ENCODE measurements at regions not wholly inside any gene's neighbourhood (a gene's known extent, or its start where the extent isn't known, plus 50 kb on each side); places are given as distances from the start of the nearest gene placed in this dataset.

GRCh38 chr6:86251106-86251505, 608.4 kb upstream of the SYNCRIP start:
- no peak overlapping the region for H3K27ac ChIP-seq (ENCODE audit: low read length)
- no peak overlapping the region for H3K4me3 Mint-ChIP-seq

GRCh38 chr6:86217906-86218305, 575.2 kb upstream of the SYNCRIP start:
- Mint-ChIP-seq H3K4me3 (no peak overlapping the region), H3K9me3 (peaks cover 0 to 6% (median 4%) of the 10 kb centered on the region in 3 donors), H3K27ac (no peak overlapping the region), H3K36me3 (no peaks in the 10 kb centered on the region), H3K4me1 (no peaks in the 10 kb centered on the region), H3K27me3 (no peaks in the 10 kb centered on the region)
- no CpG with 5 or more reads among the region's 2 CpGs for whole genome bisulfite sequencing (ENCODE audit: insufficient coverage)
- H3K27ac ChIP-seq (ENCODE audit: low read length): no peak overlapping the region
- ATAC-seq (replicated peaks in 1 of 4): no peak
- no peak for DNase-seq
- CTCF ChIA-PET: no interaction called here
- H3K27me3 ChIP-seq (replicated peaks in 1 of 2; ENCODE audit: control insufficient read depth in 2 of 2, extremely low read depth in 1 of 2, insufficient read depth in 2 of 2, low read length in 1 of 2): no peaks in the 10 kb centered on the region
- H3K4me1 ChIP-seq (ENCODE audit: control insufficient read depth in 1 of 2, extremely low read depth in 1 of 2, insufficient read depth in 2 of 2, low read length in 2 of 2): no peaks in the 10 kb centered on the region
- no peaks in the 10 kb centered on the region for H3K36me3 ChIP-seq (ENCODE audit: control insufficient read depth in 2 of 2, extremely low read depth in 1 of 2, insufficient read depth in 1 of 2, low read length in 1 of 2)
- H3K4me3 ChIP-seq (ENCODE audit: control insufficient read depth in 1 of 2, extremely low read depth in 1 of 2, low read length in 1 of 2): no peak overlapping the region
- POLR2A ChIA-PET: no interaction called here
- no peaks in the 10 kb centered on the region for H3K9me3 ChIP-seq

More at GRCh38 chr6:86251106-86251505, 608.4 kb upstream of the SYNCRIP start:
- ChIA-PET POLR2A (no interaction called here), CTCF (no interaction called here)
- no peaks in the 10 kb centered on the region for H3K27me3 Mint-ChIP-seq
- no peaks in the 10 kb centered on the region for H3K4me1 Mint-ChIP-seq
- ATAC-seq (replicated peaks in 1 of 4) (no peak), DNase-seq (no peak)
- H3K27ac Mint-ChIP-seq: no peak overlapping the region
- Histone ChIP-seq H3K27me3 (replicated peaks in 1 of 2; ENCODE audit: control insufficient read depth in 2 of 2, extremely low read depth in 1 of 2, insufficient read depth in 2 of 2, low read length in 1 of 2) (no peaks in the 10 kb centered on the region), H3K36me3 (ENCODE audit: control insufficient read depth in 2 of 2, extremely low read depth in 1 of 2, insufficient read depth in 1 of 2, low read length in 1 of 2) (no peaks in the 10 kb centered on the region), H3K9me3 (peaks cover 5% of the 10 kb centered on the region), H3K4me3 (ENCODE audit: control insufficient read depth in 1 of 2, extremely low read depth in 1 of 2, low read length in 1 of 2) (no peak overlapping the region), H3K4me1 (ENCODE audit: control insufficient read depth in 1 of 2, extremely low read depth in 1 of 2, insufficient read depth in 2 of 2, low read length in 2 of 2) (no peaks in the 10 kb centered on the region)
- WGBS (ENCODE audit: insufficient coverage): no CpG with 5 or more reads among the region's 1 CpG
- no peaks in the 10 kb centered on the region for H3K36me3 Mint-ChIP-seq
- peaks cover 12 to 19% (median 13%) of the 10 kb centered on the region in 3 donors for H3K9me3 Mint-ChIP-seq

DNA sequence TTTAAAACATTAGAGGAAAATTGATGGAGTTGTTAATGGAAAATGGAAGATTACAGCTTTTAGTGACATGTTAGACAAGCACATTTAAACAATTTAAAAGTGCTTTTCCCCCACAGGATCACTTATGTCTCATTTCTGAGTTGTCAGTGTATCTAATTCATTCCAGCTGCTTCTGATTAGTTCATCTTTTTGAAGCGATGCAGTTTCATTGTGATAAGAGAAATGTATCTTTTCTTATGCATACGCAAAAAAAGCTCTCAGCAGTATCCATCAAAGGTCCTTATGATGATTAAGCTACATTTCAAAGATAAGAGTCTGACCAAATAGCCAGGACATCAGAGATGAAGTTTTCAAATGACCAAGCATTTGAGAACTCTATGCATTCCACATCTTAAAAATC, 572.6 kb upstream of the SYNCRIP start:
- no peak for ATAC-seq (replicated peaks in 1 of 4)

DNA sequence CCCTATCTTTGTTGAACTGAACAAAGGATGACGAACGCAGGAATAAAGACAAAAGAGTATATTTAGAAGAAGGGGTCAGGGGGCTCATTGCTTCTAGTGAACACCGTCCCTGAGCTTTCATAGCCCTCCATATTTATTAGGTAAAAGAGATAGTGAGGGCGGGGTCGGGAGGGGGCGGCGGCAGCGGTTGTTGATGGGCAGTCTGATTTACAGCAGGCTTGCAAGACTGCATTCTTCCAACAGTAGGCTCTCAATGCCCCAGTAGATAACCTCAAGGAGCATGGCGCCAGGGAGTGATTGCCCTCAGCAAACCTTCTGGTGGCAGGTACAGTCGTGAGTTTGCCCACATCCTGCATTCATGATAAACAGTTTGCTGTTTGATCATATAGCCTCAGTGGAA, 563.3 kb upstream of the SYNCRIP start:
- H3K9me3 Mint-ChIP-seq: peaks cover 7 to 20% (median 18%) of the 10 kb centered on the region in 3 donors
- POLR2A ChIA-PET: no interaction called here
- H3K36me3 Mint-ChIP-seq: no peaks in the 10 kb centered on the region

More for the DNA sequence above, 572.6 kb upstream of the SYNCRIP start:
- 100% methylated on average over 1 of the region's 2 CpGs for WGBS (ENCODE audit: insufficient coverage)
- H3K4me1 Mint-ChIP-seq: no peaks in the 10 kb centered on the region
- H3K9me3 ChIP-seq: no peaks in the 10 kb centered on the region
- H3K9me3 Mint-ChIP-seq: peaks cover 0 to 4% (median 0%) of the 10 kb centered on the region in 3 donors
- H3K27ac Mint-ChIP-seq: no peak overlapping the region
- POLR2A ChIA-PET: no interaction called here
- H3K4me1 ChIP-seq (ENCODE audit: control insufficient read depth in 1 of 2, extremely low read depth in 1 of 2, insufficient read depth in 2 of 2, low read length in 2 of 2): no peaks in the 10 kb centered on the region
- no peaks in the 10 kb centered on the region for H3K36me3 ChIP-seq (ENCODE audit: control insufficient read depth in 2 of 2, extremely low read depth in 1 of 2, insufficient read depth in 1 of 2, low read length in 1 of 2)
- no peak for DNase-seq
- CTCF ChIA-PET: no interaction called here
- no peaks in the 10 kb centered on the region for H3K27me3 Mint-ChIP-seq
- no peaks in the 10 kb centered on the region for H3K36me3 Mint-ChIP-seq
- H3K4me3 ChIP-seq (ENCODE audit: control insufficient read depth in 1 of 2, extremely low read depth in 1 of 2, low read length in 1 of 2): no peak overlapping the region
- H3K27me3 ChIP-seq (replicated peaks in 1 of 2; ENCODE audit: control insufficient read depth in 2 of 2, extremely low read depth in 1 of 2, insufficient read depth in 2 of 2, low read length in 1 of 2): no peaks in the 10 kb centered on the region
- H3K27ac ChIP-seq (ENCODE audit: low read length): no peak overlapping the region
- H3K4me3 Mint-ChIP-seq: no peak overlapping the region

GRCh38 chr6:86203044-86203443, 560.4 kb upstream of the SYNCRIP start:
- H3K4me1 ChIP-seq (ENCODE audit: control insufficient read depth in 1 of 2, extremely low read depth in 1 of 2, insufficient read depth in 2 of 2, low read length in 2 of 2): no peaks in the 10 kb centered on the region
- CTCF ChIA-PET: no interaction called here
- no peaks in the 10 kb centered on the region for H3K9me3 ChIP-seq
- 92% methylated on average over 3 of the region's 3 CpGs for WGBS (ENCODE audit: insufficient coverage)
- ATAC-seq (replicated peaks in 1 of 4) (no peak), DNase-seq (no peak)
- no peaks in the 10 kb centered on the region for H3K27me3 ChIP-seq (replicated peaks in 1 of 2; ENCODE audit: control insufficient read depth in 2 of 2, extremely low read depth in 1 of 2, insufficient read depth in 2 of 2, low read length in 1 of 2)
- no peaks in the 10 kb centered on the region for H3K36me3 ChIP-seq (ENCODE audit: control insufficient read depth in 2 of 2, extremely low read depth in 1 of 2, insufficient read depth in 1 of 2, low read length in 1 of 2)
- Mint-ChIP-seq H3K27me3 (no peaks in the 10 kb centered on the region), H3K27ac (no peak overlapping the region), H3K4me3 (no peak overlapping the region), H3K36me3 (no peaks in the 10 kb centered on the region), H3K4me1 (no peaks in the 10 kb centered on the region), H3K9me3 (peaks cover 12 to 24% (median 18%) of the 10 kb centered on the region in 3 donors)
- no peak overlapping the region for H3K4me3 ChIP-seq (ENCODE audit: control insufficient read depth in 1 of 2, extremely low read depth in 1 of 2, low read length in 1 of 2)
- POLR2A ChIA-PET: no interaction called here
- no peak overlapping the region for H3K27ac ChIP-seq (ENCODE audit: low read length)

More for the DNA sequence above, 563.3 kb upstream of the SYNCRIP start:
- H3K27ac Mint-ChIP-seq: no peak overlapping the region
- H3K4me1 Mint-ChIP-seq: no peaks in the 10 kb centered on the region
- H3K27me3 Mint-ChIP-seq: no peaks in the 10 kb centered on the region
- Histone ChIP-seq H3K27ac (ENCODE audit: low read length) (no peak overlapping the region), H3K27me3 (replicated peaks in 1 of 2; ENCODE audit: control insufficient read depth in 2 of 2, extremely low read depth in 1 of 2, insufficient read depth in 2 of 2, low read length in 1 of 2) (no peaks in the 10 kb centered on the region), H3K9me3 (no peaks in the 10 kb centered on the region), H3K4me3 (ENCODE audit: control insufficient read depth in 1 of 2, extremely low read depth in 1 of 2, low read length in 1 of 2) (no peak overlapping the region), H3K4me1 (ENCODE audit: control insufficient read depth in 1 of 2, extremely low read depth in 1 of 2, insufficient read depth in 2 of 2, low read length in 2 of 2) (no peaks in the 10 kb centered on the region), H3K36me3 (ENCODE audit: control insufficient read depth in 2 of 2, extremely low read depth in 1 of 2, insufficient read depth in 1 of 2, low read length in 1 of 2) (no peaks in the 10 kb centered on the region)
- 69% methylated on average over 4 of the region's 10 CpGs for WGBS (ENCODE audit: insufficient coverage)
- ATAC-seq (replicated peaks in 1 of 4): no peak
- no peak for DNase-seq
- no peak overlapping the region for H3K4me3 Mint-ChIP-seq
- CTCF ChIA-PET: no interaction called here

- CTCF ChIA-PET: no interaction called here
- H3K9me3 Mint-ChIP-seq: no peaks in the 10 kb centered on the region
- no peaks in the 10 kb centered on the region for H3K9me3 ChIP-seq
- no peak overlapping the region for H3K27ac Mint-ChIP-seq
- WGBS (ENCODE audit: insufficient coverage): 100% methylated on average over 1 of the region's 3 CpGs
- no peak overlapping the region for H3K4me3 ChIP-seq (ENCODE audit: control insufficient read depth in 1 of 2, extremely low read depth in 1 of 2, low read length in 1 of 2)
- no peak overlapping the region for H3K27ac ChIP-seq (ENCODE audit: low read length)
- DNase-seq (no peak), ATAC-seq (replicated peaks in 1 of 4) (no peak)
- POLR2A ChIA-PET: no interaction called here
- H3K36me3 Mint-ChIP-seq: no peaks in the 10 kb centered on the region
- H3K27me3 Mint-ChIP-seq: no peaks in the 10 kb centered on the region
- no peaks in the 10 kb centered on the region for H3K36me3 ChIP-seq (ENCODE audit: control insufficient read depth in 2 of 2, extremely low read depth in 1 of 2, insufficient read depth in 1 of 2, low read length in 1 of 2)
- no peaks in the 10 kb centered on the region for H3K4me1 Mint-ChIP-seq
- no peaks in the 10 kb centered on the region for H3K27me3 ChIP-seq (replicated peaks in 1 of 2; ENCODE audit: control insufficient read depth in 2 of 2, extremely low read depth in 1 of 2, insufficient read depth in 2 of 2, low read length in 1 of 2)
- H3K4me3 Mint-ChIP-seq: no peak overlapping the region
- no peaks in the 10 kb centered on the region for H3K4me1 ChIP-seq (ENCODE audit: control insufficient read depth in 1 of 2, extremely low read depth in 1 of 2, insufficient read depth in 2 of 2, low read length in 2 of 2)
Observed at GRCh38 chr6:86193821-86194220, 551.1 kb upstream of the SYNCRIP start.

- H3K4me3 ChIP-seq (ENCODE audit: control insufficient read depth in 1 of 2, extremely low read depth in 1 of 2, low read length in 1 of 2): no peak overlapping the region
- no peaks in the 10 kb centered on the region for H3K36me3 ChIP-seq (ENCODE audit: control insufficient read depth in 2 of 2, extremely low read depth in 1 of 2, insufficient read depth in 1 of 2, low read length in 1 of 2)
- no peaks in the 10 kb centered on the region for H3K4me1 ChIP-seq (ENCODE audit: control insufficient read depth in 1 of 2, extremely low read depth in 1 of 2, insufficient read depth in 2 of 2, low read length in 2 of 2)
- H3K4me3 Mint-ChIP-seq: no peak overlapping the region
- DNase-seq (no peak), ATAC-seq (replicated peaks in 1 of 4) (no peak)
- H3K36me3 Mint-ChIP-seq: no peaks in the 10 kb centered on the region
- ChIA-PET CTCF (no interaction called here), POLR2A (no interaction called here)
- H3K27me3 Mint-ChIP-seq: no peaks in the 10 kb centered on the region
- no peak overlapping the region for H3K27ac ChIP-seq (ENCODE audit: low read length)
- 75% methylated on average over 2 of the region's 3 CpGs for WGBS (ENCODE audit: insufficient coverage)
- H3K27me3 ChIP-seq (replicated peaks in 1 of 2; ENCODE audit: control insufficient read depth in 2 of 2, extremely low read depth in 1 of 2, insufficient read depth in 2 of 2, low read length in 1 of 2): no peaks in the 10 kb centered on the region
- H3K9me3 ChIP-seq: no peaks in the 10 kb centered on the region
- no peaks in the 10 kb centered on the region for H3K4me1 Mint-ChIP-seq
- no peak overlapping the region for H3K27ac Mint-ChIP-seq
- H3K9me3 Mint-ChIP-seq: no peaks in the 10 kb centered on the region
Observed at GRCh38 chr6:86192123-86192522, 549.4 kb upstream of the SYNCRIP start.
